Neural cell (in vitro differentiated cells): ENCODE measurements at regions not wholly inside any gene's neighbourhood (a gene's known extent, or its start where the extent isn't known, plus 50 kb on each side); places are given as distances from the start of the nearest gene placed in this dataset.

Experiments used
- H2AFZ ChIP-seq: fragments of 200-600, 300-800 bp; sonication (generic), shearing (Covaris generic); 2 replicates; pipeline ENCODE4 v1.6.0; 2014; ENCODE audit warnings: low read depth, mild to moderate bottlenecking, antibody characterized with exemption, low read length, moderate library complexity
- H3F3A ChIP-seq: fragments of 200-600 bp; shearing (Covaris generic); 2 replicates; pipeline ENCODE4 v1.6.1; 2016; ENCODE audit warnings: mild to moderate bottlenecking, moderate library complexity, mixed read lengths, antibody characterized with exemption, low read length; ENCODE audit not compliant: insufficient read depth, poor library complexity, severe bottlenecking
- H3K27ac ChIP-seq: fragments of 200-600, 300-800 bp; sonication (generic), shearing (Covaris generic); 2 replicates; pipeline ENCODE4 v1.5.1; 2014; ENCODE audit warnings: mild to moderate bottlenecking, low read length, moderate library complexity
- H3K27me3 ChIP-seq: fragments of 300-800, 200-600 bp; sonication (generic), shearing (Covaris generic); 2 replicates; pipeline ENCODE4 v1.6.0; 2014; ENCODE audit warnings: mild to moderate bottlenecking, low read depth, low read length, moderate library complexity; ENCODE audit not compliant: insufficient read depth
- H3K36me3 ChIP-seq: fragments of 300-800, 200-600 bp; sonication (generic), shearing (Covaris generic); 2 replicates; pipeline ENCODE4 v1.5.1; 2014; ENCODE audit warnings: mild to moderate bottlenecking, antibody characterized with exemption, low read length, moderate library complexity; ENCODE audit not compliant: insufficient read depth
- H3K4me2 ChIP-seq: fragments of 300-800, 200-600 bp; sonication (generic), shearing (Covaris generic); 2 replicates; pipeline ENCODE4 v1.6.0; 2014; ENCODE audit warnings: mild to moderate bottlenecking, low read length
- H3K4me3 ChIP-seq: fragments of 300-800, 200-600 bp; sonication (generic), shearing (Covaris generic); 2 replicates; pipeline ENCODE4 v1.5.1; 2014; ENCODE audit warnings: mild to moderate bottlenecking, low read length, moderate library complexity
- H3K79me2 ChIP-seq: fragments of 200-600 bp; shearing (Covaris generic); replicated peaks from 2 replicates; pipeline ENCODE4 v1.6.0; 2014; ENCODE audit warnings: mild to moderate bottlenecking, low read length, moderate library complexity; ENCODE audit not compliant: insufficient read depth
- H3K9ac ChIP-seq: fragments of 300-800, 200-600 bp; sonication (generic), shearing (Covaris generic); 2 replicates; pipeline ENCODE4 v1.6.1; 2016; ENCODE audit warnings: mild to moderate bottlenecking, low read length, mixed read lengths
- H3K9me2 ChIP-seq: fragments of 200-600 bp; shearing (Covaris generic); 2 replicates; pipeline ENCODE4 v1.6.1; 2016; ENCODE audit warnings: mild to moderate bottlenecking, low read length, mixed read lengths; ENCODE audit not compliant: insufficient read depth
- H3K9me3 ChIP-seq: fragments of 200-600, 300-800 bp; sonication (generic), shearing (Covaris generic); 2 replicates; pipeline ENCODE4 v1.6.1; 2016; ENCODE audit warnings: mild to moderate bottlenecking, mixed run types, low read length, moderate library complexity, mixed read lengths
- H4K20me1 ChIP-seq: fragments of 200-600 bp; shearing (Covaris generic); 2 replicates; pipeline ENCODE4 v1.6.1; 2016; ENCODE audit warnings: mild to moderate bottlenecking, mixed run types; ENCODE audit not compliant: insufficient read depth
- CTCF ChIP-seq: fragments of 450-650 bp; IDR thresholded peaks from 2 replicates; pipeline ENCODE4 v1.5.1; 2014; ENCODE audit warnings: antibody characterized with exemption, mild to moderate bottlenecking, moderate library complexity; ENCODE audit not compliant: poor library complexity, severe bottlenecking
- EP300 ChIP-seq: fragments of 450-650 bp; conservative IDR thresholded peaks from 2 replicates; pipeline ENCODE4 v1.6.1; 2014; ENCODE audit warnings: antibody characterized with exemption, mild to moderate bottlenecking, moderate library complexity; ENCODE audit not compliant: poor library complexity, severe bottlenecking
- EZH2 ChIP-seq: fragments of 200-600, 300-800 bp; shearing (Covaris generic), sonication (generic); IDR thresholded peaks from 2 replicates; pipeline ENCODE4 v1.6.1; 2014; ENCODE audit warnings: antibody characterized with exemption, low read length, borderline replicate concordance, mild to moderate bottlenecking; ENCODE audit not compliant: insufficient read depth, poor library complexity, severe bottlenecking
- MXI1 ChIP-seq: fragments of 450-650 bp; conservative IDR thresholded peaks from 2 replicates; pipeline ENCODE4 v1.6.1; 2014; ENCODE audit warnings: antibody characterized with exemption, mild to moderate bottlenecking; ENCODE audit not compliant: poor library complexity, severe bottlenecking
- POLR2AphosphoS5 ChIP-seq: IDR thresholded peaks from 2 replicates; pipeline ENCODE4 v1.6.1; 2012
- RAD21 ChIP-seq: fragments of 450-650 bp; conservative IDR thresholded peaks from 2 replicates; pipeline ENCODE4 v1.6.1; 2014; ENCODE audit warnings: antibody characterized with exemption, mild to moderate bottlenecking, moderate library complexity
- REST ChIP-seq: IDR thresholded peaks from 2 replicates; pipeline ENCODE4 v1.6.1; 2012; ENCODE audit warnings: borderline replicate concordance
- SMC3 ChIP-seq: fragments of 450-650 bp; conservative IDR thresholded peaks from 2 replicates; pipeline ENCODE4 v1.6.1; 2014; ENCODE audit warnings: antibody characterized with exemption, mild to moderate bottlenecking, moderate library complexity; ENCODE audit not compliant: poor library complexity
- TAF1 ChIP-seq: IDR thresholded peaks from 2 replicates; pipeline ENCODE4 v1.6.1; 2012; ENCODE audit warnings: low read depth

- Histone ChIP-seq H3K9ac (no peak overlapping the region), H2AFZ (no peak overlapping the region), H3F3A (no peaks in the 10 kb centered on the region), H3K27me3 (no peaks in the 10 kb centered on the region), H3K9me3 (no peaks in the 10 kb centered on the region), H3K9me2 (no peaks in the 10 kb centered on the region), H3K79me2 (no peaks in the 10 kb centered on the region), H3K27ac (no peak overlapping the region), H3K4me2 (no peak overlapping the region), H4K20me1 (no peaks in the 10 kb centered on the region), H3K4me3 (no peak overlapping the region), H3K36me3 (no peaks in the 10 kb centered on the region)
- TF ChIP-seq RAD21 (no peak), EP300 (no peak), CTCF (no peak), EZH2 (no peak)
Measured at GRCh38 chr12:30135776-30136175, 352.0 kb upstream of the TMTC1 start.

GRCh38 chr12:30134229-30134628, 350.5 kb upstream of the TMTC1 start:
- Histone ChIP-seq H3K27ac (no peak overlapping the region), H3K9me2 (no peaks in the 10 kb centered on the region), H3K9me3 (no peaks in the 10 kb centered on the region), H3K4me2 (no peak overlapping the region), H3K27me3 (no peaks in the 10 kb centered on the region), H3K36me3 (no peaks in the 10 kb centered on the region), H3K79me2 (no peaks in the 10 kb centered on the region), H2AFZ (no peak overlapping the region), H3K4me3 (no peak overlapping the region), H3F3A (no peaks in the 10 kb centered on the region), H4K20me1 (no peaks in the 10 kb centered on the region), H3K9ac (no peak overlapping the region)
- TF ChIP-seq CTCF = no peak
- no peak for TF ChIP-seq TAF1
- TF ChIP-seq POLR2AphosphoS5 = no peak
- no peak for TF ChIP-seq SMC3
- no peak for TF ChIP-seq RAD21

- Histone ChIP-seq H2AFZ (no peak overlapping the region), H4K20me1 (no peaks in the 10 kb centered on the region), H3K36me3 (no peaks in the 10 kb centered on the region), H3K4me3 (no peak overlapping the region), H3K4me2 (no peak overlapping the region), H3F3A (no peaks in the 10 kb centered on the region), H3K9me2 (no peaks in the 10 kb centered on the region), H3K27ac (no peak overlapping the region), H3K27me3 (no peaks in the 10 kb centered on the region), H3K79me2 (no peaks in the 10 kb centered on the region), H3K9me3 (no peaks in the 10 kb centered on the region), H3K9ac (no peak overlapping the region)
- no peak for TF ChIP-seq SMC3
- no peak for TF ChIP-seq POLR2AphosphoS5
- no peak for TF ChIP-seq MXI1
- TF ChIP-seq EP300 = no peak
- no peak for TF ChIP-seq REST
- TF ChIP-seq RAD21 = no peak
- no peak for TF ChIP-seq EZH2
- TF ChIP-seq CTCF = no peak
- TF ChIP-seq TAF1 = no peak
Measured at GRCh38 chr12:30126944-30127343, 343.2 kb upstream of the TMTC1 start.
